GM06990 (cell line): ENCODE measurements at regions not wholly inside any gene's neighbourhood (a gene's known extent, or its start where the extent isn't known, plus 50 kb on each side); places are given as distances from the start of the nearest gene placed in this dataset.
"Not testable (repeated sequence)": the region's sequence is repeated elsewhere in the genome, so short reads cannot be mapped to it uniquely, and the experiment has no call there.

Source experiments
- DNase-seq: peaks from one replicate; pipeline ENCODE4 v3.0.0-alpha.2; 2011; ENCODE audit not compliant: insufficient read length; ENCODE audit errors: extremely low read depth
- H3K27me3 ChIP-seq: replicated peaks from 2 replicates; pipeline ENCODE4 v1.6.0; 2011; ENCODE audit warnings: low read length; ENCODE audit not compliant: control insufficient read depth, insufficient read depth
- H3K36me3 ChIP-seq: 2 replicates; pipeline ENCODE4 v1.5.1; 2011; ENCODE audit warnings: low read length; ENCODE audit not compliant: control insufficient read depth, insufficient read depth
- H3K4me3 ChIP-seq: replicated peaks from 2 replicates; pipeline ENCODE4 v1.5.1; 2011; ENCODE audit warnings: low read depth, mild to moderate bottlenecking, control low read depth, low read length
- CTCF ChIP-seq: IDR thresholded peaks from 2 replicates; pipeline ENCODE4 v1.5.1; 2011; ENCODE audit warnings: low read length, control low read depth, mild to moderate bottlenecking, inconsistent platforms; ENCODE audit not compliant: insufficient read depth, poor library complexity, severe bottlenecking

- TF ChIP-seq CTCF = no peak
- H3K4me3 ChIP-seq = no peak overlapping the region
- H3K27me3 ChIP-seq = no peaks in the 10 kb centered on the region
Observed at GRCh38 chr2:4979111-4979510, 713.1 kb upstream of the SOX11 start.

DNA sequence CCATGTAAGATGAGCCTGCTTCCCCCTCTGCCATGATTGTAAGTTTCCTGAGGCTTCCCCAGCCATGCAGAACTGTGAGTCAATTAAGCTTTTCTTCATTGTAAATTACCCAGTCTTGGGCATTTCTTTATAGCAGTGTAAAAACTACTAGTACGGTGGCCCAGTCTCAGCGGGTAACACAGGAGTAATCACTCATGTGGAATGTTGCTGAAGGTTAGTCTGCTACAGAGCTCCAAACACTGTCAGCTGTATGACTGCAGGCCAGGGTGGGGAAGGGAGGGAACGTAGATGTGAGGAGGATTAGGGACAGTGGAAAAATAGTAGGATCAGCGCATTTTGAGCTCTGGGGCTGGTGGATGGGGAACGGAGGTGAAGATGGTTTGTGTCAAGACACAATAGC is 711.2 kb upstream of the SOX11 start:
- no peak for DNase-seq
- no peak for TF ChIP-seq CTCF
- no peaks in the 10 kb centered on the region for H3K27me3 ChIP-seq

More at GRCh38 chr2:4979111-4979510, 713.1 kb upstream of the SOX11 start:
- H3K36me3 ChIP-seq = no peaks in the 10 kb centered on the region
- no peak for DNase-seq

GRCh38 chr2:4981802-4982409 is 710.3 kb upstream of the SOX11 start:
- TF ChIP-seq CTCF = no peak
- no peaks in the 10 kb centered on the region for H3K27me3 ChIP-seq
- DNase-seq = no peak
- no peak overlapping the region for H3K4me3 ChIP-seq
- no peaks in the 10 kb centered on the region for H3K36me3 ChIP-seq

More for the DNA sequence above, 711.2 kb upstream of the SOX11 start:
- Histone ChIP-seq H3K36me3 (no peaks in the 10 kb centered on the region), H3K4me3 (no peak overlapping the region)

DNA sequence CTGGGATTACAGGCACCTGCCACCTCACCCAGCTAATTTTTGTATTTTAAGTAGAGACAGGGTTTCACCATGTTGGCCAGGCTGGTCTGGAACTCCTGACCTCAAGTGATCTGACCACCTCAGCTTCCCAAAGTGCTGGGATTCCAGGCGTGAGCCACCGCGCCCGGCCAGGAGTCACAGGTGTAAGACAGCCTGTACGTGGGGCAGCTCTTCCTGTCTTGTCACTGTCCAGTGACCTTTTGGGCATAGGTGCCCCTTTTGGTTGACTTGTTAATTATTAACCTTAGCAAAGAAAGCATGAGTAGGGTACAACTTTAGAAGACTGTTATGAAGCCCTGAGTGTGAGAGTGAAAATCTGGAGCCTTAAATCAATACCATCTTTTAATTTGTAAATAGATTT is 703.7 kb upstream of the SOX11 start:
- not testable (repeated sequence) for H3K36me3 ChIP-seq, H3K4me3 ChIP-seq, DNase-seq, H3K27me3 ChIP-seq

DNA sequence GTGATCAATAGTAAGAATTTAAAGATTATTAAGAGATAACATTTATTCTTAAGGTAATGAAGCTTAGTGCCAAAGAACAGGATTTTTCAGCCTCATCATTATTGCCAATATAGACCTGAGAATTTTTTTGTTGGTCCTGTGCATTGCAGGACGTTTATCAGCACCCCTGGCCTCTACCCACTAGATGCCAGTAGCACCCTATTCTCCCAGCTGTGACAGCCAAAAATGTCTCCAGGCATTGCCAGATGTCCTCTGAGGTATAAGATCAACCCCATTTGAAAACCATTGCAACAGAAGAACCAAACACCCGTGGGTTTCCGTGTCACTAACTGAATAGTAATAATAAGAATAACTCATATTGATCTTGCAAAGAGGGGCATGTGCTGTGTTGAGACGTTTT is 700.0 kb upstream of the SOX11 start:
- no peak for TF ChIP-seq CTCF
- no peak for DNase-seq
- Histone ChIP-seq H3K36me3 (no peaks in the 10 kb centered on the region), H3K27me3 (no peaks in the 10 kb centered on the region), H3K4me3 (no peak overlapping the region)

DNA sequence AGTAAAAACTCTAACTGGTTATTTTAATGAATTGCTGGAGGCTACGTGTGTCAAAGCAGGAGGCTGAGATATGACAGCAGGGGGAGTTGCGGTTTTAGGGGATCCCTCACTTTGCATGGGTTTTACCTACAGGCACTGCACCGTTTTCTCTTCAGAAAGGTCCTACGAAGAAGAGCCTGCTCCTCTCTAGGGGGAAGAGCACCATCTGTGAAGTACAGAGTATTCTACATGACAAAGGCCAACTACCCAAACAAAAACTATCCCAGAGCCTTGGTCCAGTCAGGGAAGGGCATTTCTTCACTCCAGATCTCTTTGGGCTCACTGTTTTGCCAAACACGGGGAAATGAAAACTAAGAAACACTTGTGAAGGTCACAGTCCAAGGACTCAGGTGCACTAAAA is 696.7 kb upstream of the SOX11 start:
- Histone ChIP-seq H3K36me3 (no peaks in the 10 kb centered on the region), H3K27me3 (no peaks in the 10 kb centered on the region), H3K4me3 (no peak overlapping the region)
- DNase-seq = no peak
- no peak for TF ChIP-seq CTCF
